AG09309 (cell line): ENCODE measurements at regions not wholly inside any gene's neighbourhood (a gene's known extent, or its start where the extent isn't known, plus 50 kb on each side); places are given as distances from the start of the nearest gene placed in this dataset.

Experiments used
- DNase-seq: peaks from one replicate; pipeline ENCODE4 v3.0.0-alpha.2; 2010; ENCODE audit warnings: low read depth
- H3K4me3 ChIP-seq: 2 replicates; pipeline ENCODE4 v1.5.1; 2011; ENCODE audit warnings: mild to moderate bottlenecking, low read depth, low read length, moderate library complexity; ENCODE audit not compliant: control insufficient read depth
- TF ChIP-seq, protein P1 (sequence below): IDR thresholded peaks from 2 replicates; pipeline ENCODE4 v1.5.1; 2011; ENCODE audit warnings: mild to moderate bottlenecking, low read depth, low read length, inconsistent platforms; ENCODE audit not compliant: insufficient read depth, control insufficient read depth; ENCODE audit errors: missing control alignments

DNA sequence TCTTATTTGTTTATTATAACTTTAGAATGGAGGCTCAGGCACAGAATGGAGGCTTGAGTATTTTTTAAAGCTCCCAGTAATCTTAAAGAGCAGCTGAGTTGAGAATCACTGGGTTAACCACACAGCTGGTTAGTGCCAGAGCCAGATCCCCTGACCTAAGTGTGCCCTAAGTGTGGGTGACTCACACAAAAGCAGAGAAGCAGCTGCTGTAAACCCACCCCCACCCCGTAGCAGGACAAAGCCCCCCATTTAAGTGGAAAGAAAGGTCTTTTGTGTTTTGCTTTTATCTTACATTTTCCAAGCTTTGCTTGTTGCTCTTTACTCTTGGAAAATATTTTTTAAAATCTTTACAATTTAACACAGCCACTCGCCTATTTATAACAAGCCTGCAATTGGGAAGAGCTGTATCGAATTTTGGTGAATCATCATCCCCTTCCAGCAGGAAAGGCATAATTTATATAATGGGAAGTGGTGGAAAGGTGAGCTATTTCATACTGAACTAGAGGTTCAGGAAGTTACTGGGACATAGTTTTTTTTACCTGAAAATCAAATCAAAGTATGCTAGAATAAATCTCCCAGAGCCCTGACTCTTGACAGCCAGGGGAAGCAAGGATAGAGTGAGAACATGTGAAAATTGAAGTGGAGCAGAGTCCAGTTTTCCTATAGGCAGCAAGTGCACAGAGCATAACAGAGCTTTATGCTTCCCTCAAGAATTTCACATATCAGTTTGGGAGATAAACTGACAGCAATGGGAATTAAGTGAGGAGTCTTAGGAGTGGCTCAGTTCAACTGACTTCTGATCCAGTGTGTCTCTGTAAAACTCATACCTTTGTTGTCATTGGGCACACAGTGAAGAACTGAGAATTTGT is 405.7 kb downstream of the AASDHPPT start:
- TF ChIP-seq, protein P1, sequence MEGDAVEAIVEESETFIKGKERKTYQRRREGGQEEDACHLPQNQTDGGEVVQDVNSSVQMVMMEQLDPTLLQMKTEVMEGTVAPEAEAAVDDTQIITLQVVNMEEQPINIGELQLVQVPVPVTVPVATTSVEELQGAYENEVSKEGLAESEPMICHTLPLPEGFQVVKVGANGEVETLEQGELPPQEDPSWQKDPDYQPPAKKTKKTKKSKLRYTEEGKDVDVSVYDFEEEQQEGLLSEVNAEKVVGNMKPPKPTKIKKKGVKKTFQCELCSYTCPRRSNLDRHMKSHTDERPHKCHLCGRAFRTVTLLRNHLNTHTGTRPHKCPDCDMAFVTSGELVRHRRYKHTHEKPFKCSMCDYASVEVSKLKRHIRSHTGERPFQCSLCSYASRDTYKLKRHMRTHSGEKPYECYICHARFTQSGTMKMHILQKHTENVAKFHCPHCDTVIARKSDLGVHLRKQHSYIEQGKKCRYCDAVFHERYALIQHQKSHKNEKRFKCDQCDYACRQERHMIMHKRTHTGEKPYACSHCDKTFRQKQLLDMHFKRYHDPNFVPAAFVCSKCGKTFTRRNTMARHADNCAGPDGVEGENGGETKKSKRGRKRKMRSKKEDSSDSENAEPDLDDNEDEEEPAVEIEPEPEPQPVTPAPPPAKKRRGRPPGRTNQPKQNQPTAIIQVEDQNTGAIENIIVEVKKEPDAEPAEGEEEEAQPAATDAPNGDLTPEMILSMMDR = no peak
- DNase-seq = no peak
- H3K4me3 ChIP-seq = no peak overlapping the region

DNA sequence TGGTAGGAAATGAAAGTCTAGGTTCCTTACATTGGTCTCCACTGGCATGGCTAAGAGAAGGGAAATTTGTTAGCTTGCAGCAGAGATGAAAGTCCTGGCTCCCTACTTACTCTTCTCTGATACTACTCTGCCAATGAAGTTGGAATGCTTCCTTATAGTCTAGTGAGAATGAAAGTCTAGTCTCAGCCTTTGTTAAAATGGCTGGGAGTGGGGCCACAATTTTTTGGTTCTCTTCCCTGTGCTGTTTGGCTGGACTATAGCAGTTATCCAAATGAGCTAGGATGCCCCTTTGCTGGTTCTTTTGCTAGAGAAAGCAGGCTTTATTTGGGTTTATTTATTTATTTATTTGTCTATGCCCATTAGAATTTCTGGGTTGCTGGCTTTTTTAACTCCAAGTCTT is 414.3 kb downstream of the AASDHPPT start:
- TF ChIP-seq, protein P1 = no peak
- no peak overlapping the region for H3K4me3 ChIP-seq
- no peak for DNase-seq

DNA sequence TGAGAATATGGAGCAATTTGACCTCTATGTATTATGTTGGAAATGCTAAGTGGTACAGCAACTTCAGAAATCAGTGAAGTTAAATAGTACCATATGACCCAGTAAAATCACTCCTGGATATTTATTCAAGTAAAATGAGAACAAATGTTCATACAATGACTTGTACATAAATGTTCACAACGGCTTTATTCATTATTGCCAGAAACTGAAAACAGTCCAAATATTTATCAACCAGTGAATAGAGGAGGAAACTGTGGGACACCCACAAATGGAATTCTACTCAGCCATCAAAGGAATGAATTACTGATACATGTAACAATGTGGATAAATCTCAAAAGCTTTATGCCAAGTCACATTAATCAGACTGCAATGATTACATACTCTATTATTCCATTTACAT is 416.3 kb downstream of the AASDHPPT start:
- TF ChIP-seq, protein P1 = no peak
- H3K4me3 ChIP-seq = no peak overlapping the region
- peak; percentile 16 for DNase-seq

DNA sequence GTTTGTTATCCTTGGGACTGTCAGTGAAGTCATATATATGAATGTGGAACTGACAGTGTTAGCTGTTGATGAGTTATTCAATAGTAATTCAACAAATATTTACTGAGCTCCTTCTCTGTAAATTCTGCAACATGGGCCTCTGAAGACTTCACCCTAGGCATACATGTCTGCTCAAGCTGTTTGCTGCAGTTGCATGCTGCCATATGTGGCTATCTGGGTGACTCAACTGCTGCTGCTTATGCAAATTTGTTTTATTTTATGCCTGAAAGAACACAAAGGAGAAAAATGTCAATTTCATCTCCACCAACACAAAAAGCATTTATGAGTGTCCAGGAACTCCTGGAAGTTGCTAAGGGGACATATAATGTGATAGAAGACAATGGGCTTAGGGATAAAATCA is 417.6 kb downstream of the AASDHPPT start:
- no peak overlapping the region for H3K4me3 ChIP-seq
- no peak for DNase-seq
- TF ChIP-seq, protein P1 = no peak

DNA sequence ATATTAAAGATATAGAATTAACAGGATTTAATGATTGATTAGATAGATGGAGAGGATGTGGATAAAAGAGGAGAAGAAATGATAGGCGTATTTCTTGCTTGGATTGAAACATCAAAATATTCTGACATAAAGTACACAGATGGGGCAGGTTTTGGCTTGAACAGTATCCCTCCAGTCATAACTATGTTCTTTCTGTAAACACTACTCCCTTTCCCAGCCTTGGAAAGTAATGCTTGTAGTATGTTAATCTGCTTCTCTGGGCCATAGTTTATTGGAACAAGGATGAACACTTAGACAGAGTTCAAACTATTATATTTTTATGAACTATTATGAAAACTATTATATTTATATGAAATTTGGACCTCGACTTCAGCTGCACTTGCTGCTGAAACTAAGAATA is 419.2 kb downstream of the AASDHPPT start:
- DNase-seq = no peak
- TF ChIP-seq, protein P1 = no peak
- no peak overlapping the region for H3K4me3 ChIP-seq

DNA sequence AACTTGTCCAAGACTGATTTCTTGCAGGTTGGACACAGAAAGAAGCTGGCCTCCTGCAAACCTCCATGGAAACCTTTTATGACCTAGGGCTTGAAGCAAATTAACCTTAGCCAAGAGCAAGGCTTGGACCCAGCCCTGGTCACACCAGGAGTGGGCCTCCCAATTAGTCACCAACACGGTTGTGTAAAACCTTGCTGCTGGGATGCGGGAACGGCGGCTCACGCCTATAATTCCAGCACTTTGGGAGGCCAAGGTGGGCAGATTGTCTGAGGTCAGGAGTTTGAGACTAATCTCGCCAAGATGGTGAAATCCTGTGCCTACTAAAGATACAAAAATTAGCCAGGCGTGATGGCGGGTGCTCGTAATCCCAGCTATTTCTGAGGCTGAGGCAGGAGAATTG is 419.9 kb downstream of the AASDHPPT start:
- no peak for DNase-seq
- no peak overlapping the region for H3K4me3 ChIP-seq
- TF ChIP-seq, protein P1 = no peak

DNA sequence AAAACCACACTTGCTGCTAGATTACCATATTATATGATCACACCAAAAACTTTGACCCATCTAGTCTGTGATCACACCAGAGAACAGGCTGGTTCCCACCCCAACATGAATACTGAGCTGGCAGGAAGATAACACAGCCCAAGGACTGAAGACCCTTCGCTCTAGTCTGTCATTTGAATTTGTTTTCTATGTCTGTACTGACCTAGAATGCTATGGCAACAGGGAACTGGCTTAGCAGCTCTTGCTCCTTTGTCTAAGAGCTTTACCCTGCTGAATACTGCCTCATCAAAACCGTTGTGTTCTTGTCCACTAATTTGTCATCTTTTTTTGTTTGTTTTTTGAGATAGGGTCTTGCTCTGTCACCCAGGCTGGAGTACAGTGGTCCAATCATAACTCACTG is 420.4 kb downstream of the AASDHPPT start:
- H3K4me3 ChIP-seq = no peak overlapping the region
- DNase-seq = no peak
- TF ChIP-seq, protein P1 = no peak
